Aorta (tissue), 5 donors: ENCODE measurements at regions not wholly inside any gene's neighbourhood (a gene's known extent, or its start where the extent isn't known, plus 50 kb on each side); places are given as distances from the start of the nearest gene placed in this dataset.

Source experiments
- ATAC-seq: fragments of 200-7000 bp; cut with Tn5 transposase; one replicate; pipeline ENCODE4 v1.9.1; 2022; ENCODE audit warnings: moderate library complexity; ENCODE audit not compliant: low FRiP score
- DNase-seq, 2 donors: peaks; one replicate each; pipeline ENCODE4 v3.0.0-alpha.2; 2020
- H3K27ac ChIP-seq, 2 donors: one replicate each; pipeline ENCODE4 v1.5.1; 2013; ENCODE audit warnings: low read length in 2 of 2, mild to moderate bottlenecking in 2 of 2, moderate library complexity in 2 of 2, control low read depth in 1 of 2, inconsistent platforms in 1 of 2, low read depth in 1 of 2
- H3K27me3 ChIP-seq, 2 donors: one replicate each; pipeline ENCODE4 v1.6.1; 2013; ENCODE audit warnings: control low read depth in 1 of 2, low read length in 1 of 2, mild to moderate bottlenecking in 1 of 2, moderate library complexity in 1 of 2; ENCODE audit not compliant: insufficient read depth in 2 of 2, control insufficient read depth in 1 of 2
- H3K36me3 ChIP-seq, 2 donors: one replicate each; pipeline ENCODE4 v1.6.1; 2013; ENCODE audit warnings: control low read depth in 1 of 2, low read length in 1 of 2, mild to moderate bottlenecking in 1 of 2; ENCODE audit not compliant: insufficient read depth in 2 of 2, control insufficient read depth in 1 of 2
- H3K4me1 ChIP-seq, 2 donors: one replicate each; pipeline ENCODE4 v1.6.1; 2013; ENCODE audit warnings: low read length in 2 of 2, control low read depth in 1 of 2, mild to moderate bottlenecking in 1 of 2, moderate library complexity in 1 of 2; ENCODE audit not compliant: insufficient read depth in 2 of 2, control insufficient read depth in 1 of 2
- H3K4me3 ChIP-seq, 2 donors: one replicate each; pipeline ENCODE4 v1.5.1; 2013; ENCODE audit warnings: low read length in 2 of 2, control low read depth in 1 of 2, mild to moderate bottlenecking in 1 of 2
- H3K9me3 ChIP-seq: one replicate; pipeline ENCODE4 v1.6.1; 2013; ENCODE audit warnings: mild to moderate bottlenecking, low read length; ENCODE audit not compliant: control insufficient read depth
- WGBS, 2 donors: extraction: QIAGEN DNeasy Blood & Tissue Kit; methylation state at CpG; one replicate each; pipeline ENCODE4 v1.1.7; 2013; 5-methylcytosine and 5-hydroxymethylcytosine counted together
- intact Hi-C, 2 donors: fragments of 100-400 bp; cut with DNase I; formaldehyde crosslinking; loops; one replicate each; pipeline versions ENCODE4 v1.14.2 to v1.15.0; 2022
- donor health status: healthy with polysubstance abuse.
- donor health status: Bipolar disorder and iron deficiency.
- donor health status: DM: no; HTN: no; CAD: no.
- donor health status: DM: no; HTN: no; CAD: no.
- donor health status: DM: yes; HTN: yes; CAD: no.

DNA sequence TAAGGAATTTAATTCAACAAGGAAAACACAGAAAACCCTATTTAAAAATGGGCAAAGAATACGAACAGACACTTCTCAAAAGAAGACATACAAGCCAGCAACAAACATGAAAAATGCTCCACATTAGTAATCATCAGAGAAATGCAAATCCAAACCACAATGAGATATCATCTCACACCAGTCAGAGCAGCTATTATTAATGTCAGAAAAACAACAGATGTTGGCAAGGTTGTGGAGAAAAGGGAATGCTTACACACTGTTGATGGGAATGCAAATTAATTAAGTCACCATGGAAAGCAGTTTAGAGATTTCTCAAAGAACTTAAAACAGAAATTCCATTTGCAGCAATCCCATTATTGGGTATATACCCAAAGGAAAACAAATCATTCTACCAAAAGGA lies 55.2 kb downstream of the GCC1 start:
- Histone ChIP-seq H3K27me3 (no peaks in the 10 kb centered on the region), H3K27ac (no peak overlapping the region), H3K4me3 (no peak overlapping the region), H3K4me1 (no peaks in the 10 kb centered on the region), H3K9me3 (peaks cover 1% of the 10 kb centered on the region), H3K36me3 (no peaks in the 10 kb centered on the region)
- ATAC-seq (no peak), DNase-seq (no peak)
- intact Hi-C loops: no loop called here
- WGBS, 2 donors: 61 to 64% methylated on average over 1 of the region's 1 CpG

DNA sequence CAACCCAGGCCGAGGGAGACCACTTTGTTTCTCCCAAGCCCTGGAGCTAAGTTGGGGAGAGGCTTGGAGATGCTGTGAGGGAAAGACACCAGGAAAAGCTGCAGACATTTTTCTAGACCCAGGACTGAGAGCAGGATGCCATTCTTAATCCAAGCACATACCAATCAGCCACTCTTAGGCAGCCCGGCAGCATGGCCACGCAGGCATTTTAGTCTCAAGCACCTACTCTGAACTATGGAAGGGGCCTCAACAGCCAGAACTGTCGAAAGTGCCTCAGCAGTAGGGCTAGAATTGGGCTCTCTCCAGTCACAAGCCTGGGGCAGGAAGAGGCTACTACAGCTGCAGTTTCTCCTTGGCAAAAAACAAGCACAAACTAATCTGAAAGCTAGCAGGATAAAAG lies 57.8 kb downstream of the GCC1 start:
- H3K27ac ChIP-seq: no peak overlapping the region
- no peaks in the 10 kb centered on the region for H3K36me3 ChIP-seq
- no peak overlapping the region for H3K4me3 ChIP-seq
- intact Hi-C loops: no loop called here
- DNase-seq: no peak
- H3K9me3 ChIP-seq: peaks cover 1% of the 10 kb centered on the region
- H3K4me1 ChIP-seq: no peaks in the 10 kb centered on the region
- ATAC-seq: no peak
- WGBS, 2 donors: 52% methylated on average over 4 of the region's 4 CpGs
- H3K27me3 ChIP-seq: no peaks in the 10 kb centered on the region

DNA sequence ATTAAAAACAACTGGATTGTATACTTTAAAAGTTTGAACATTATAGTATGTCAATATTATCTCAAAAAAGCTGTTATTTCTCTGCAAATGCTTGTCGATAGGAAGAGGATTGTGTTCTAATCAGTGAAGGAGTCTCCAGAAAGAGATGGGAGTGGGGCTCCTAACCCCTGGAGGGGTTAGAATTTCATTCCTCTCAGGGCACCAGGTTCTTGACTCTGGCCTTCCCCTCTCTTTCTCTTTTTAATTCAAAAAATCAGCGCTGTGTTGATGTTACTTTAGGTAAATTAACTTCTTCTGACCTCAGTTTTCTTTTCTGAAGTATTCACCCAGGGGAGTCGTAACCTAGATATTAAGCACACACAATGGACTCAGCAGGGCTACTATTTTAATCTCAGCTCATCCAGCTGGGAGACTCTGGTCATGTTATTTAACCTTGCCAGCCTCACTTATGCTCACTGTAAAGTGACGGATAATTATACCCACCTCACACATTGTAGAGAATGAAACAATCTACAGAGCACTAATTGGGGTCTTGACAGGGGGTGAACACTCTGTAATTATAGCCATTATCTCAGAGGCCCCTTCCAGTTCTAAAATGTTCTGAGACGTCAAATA lies 59.4 kb downstream of the GCC1 start:
- Histone ChIP-seq H3K4me1 (no peaks in the 10 kb centered on the region), H3K36me3 (no peaks in the 10 kb centered on the region), H3K27me3 (no peaks in the 10 kb centered on the region), H3K9me3 (peaks cover 1% of the 10 kb centered on the region), H3K4me3 (no peak overlapping the region), H3K27ac (no peak overlapping the region)
- WGBS, 2 donors: 39 to 47% methylated on average over 5 of the region's 5 CpGs
- ATAC-seq: no peak
- intact Hi-C loops: no loop called here
- DNase-seq: no peak

DNA sequence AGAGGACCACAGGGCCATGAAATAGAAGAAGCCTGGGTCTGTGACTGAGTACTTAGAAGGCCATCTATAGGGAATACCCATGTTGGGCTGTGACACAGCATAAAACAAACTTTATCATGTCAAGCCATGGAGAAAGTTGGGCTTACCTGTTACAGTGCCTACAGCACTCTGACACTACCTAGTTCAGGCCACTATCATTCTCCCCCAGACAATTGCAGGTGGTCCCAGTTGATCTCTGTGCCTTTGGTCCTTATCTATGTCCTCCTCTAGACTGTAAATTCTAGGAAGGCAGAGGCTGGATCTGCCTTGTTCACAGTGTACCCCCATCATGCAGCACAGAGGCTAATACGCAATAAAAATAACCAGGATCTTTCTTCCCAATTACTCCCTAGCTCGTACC lies 69.1 kb downstream of the GCC1 start:
- 80 to 81% methylated on average over 2 of the region's 2 CpGs for WGBS, 2 donors
- no peaks in the 10 kb centered on the region for H3K36me3 ChIP-seq
- H3K4me1 ChIP-seq: no peaks in the 10 kb centered on the region
- H3K27ac ChIP-seq: no peak overlapping the region
- no peak for DNase-seq
- no peak for ATAC-seq
- no peaks in the 10 kb centered on the region for H3K27me3 ChIP-seq
- H3K9me3 ChIP-seq: no peaks in the 10 kb centered on the region
- intact Hi-C loops: no loop called here
- H3K4me3 ChIP-seq: no peak overlapping the region

DNA sequence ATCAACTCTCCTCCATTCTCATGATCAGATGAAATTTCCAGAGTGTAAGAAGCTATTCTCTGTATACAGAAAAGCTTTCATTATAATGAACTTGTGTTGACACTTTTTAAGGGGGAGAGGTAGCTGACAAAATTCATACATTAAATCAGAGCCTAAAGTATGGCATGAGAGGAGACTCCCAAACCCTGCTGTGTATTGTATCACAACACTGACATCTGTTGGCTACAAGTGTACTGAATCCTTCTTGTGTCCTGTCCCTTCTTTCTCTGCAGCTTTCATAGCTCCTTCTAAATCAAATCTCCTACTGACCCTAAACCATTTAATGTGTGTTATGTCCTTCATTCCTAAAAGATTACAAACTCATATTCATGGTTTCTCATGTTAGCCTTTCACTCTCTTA lies 70.9 kb downstream of the GCC1 start:
- Histone ChIP-seq H3K4me1 (no peaks in the 10 kb centered on the region), H3K9me3 (no peaks in the 10 kb centered on the region), H3K4me3 (no peak overlapping the region), H3K27ac (no peak overlapping the region), H3K36me3 (no peaks in the 10 kb centered on the region), H3K27me3 (no peaks in the 10 kb centered on the region)
- DNase-seq: no peak
- no peak for ATAC-seq
- intact Hi-C loops: no loop called here

DNA sequence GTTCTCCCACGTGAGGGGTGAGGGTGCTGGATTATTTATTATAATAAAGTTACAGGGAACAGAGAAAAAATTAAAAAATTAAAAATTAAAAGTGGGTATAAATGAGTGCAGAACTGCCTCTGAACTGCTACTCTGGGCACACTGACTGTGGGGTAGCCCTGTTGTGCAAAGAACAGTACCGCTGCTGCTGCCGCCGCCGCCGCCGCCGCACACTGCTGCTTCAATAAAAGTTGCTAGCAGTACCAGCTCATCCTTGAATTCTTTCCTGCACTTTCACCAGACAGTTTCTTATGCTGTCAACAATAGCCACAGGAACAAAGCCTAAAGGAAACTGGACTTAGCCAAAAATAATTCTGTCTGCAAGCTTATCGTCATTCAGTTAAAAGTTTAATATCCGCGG lies 72.1 kb downstream of the GCC1 start:
- Histone ChIP-seq H3K27ac (no peak overlapping the region), H3K9me3 (no peaks in the 10 kb centered on the region), H3K27me3 (no peaks in the 10 kb centered on the region), H3K36me3 (no peaks in the 10 kb centered on the region), H3K4me3 (no peak overlapping the region), H3K4me1 (no peaks in the 10 kb centered on the region)
- intact Hi-C loops: no loop called here
- DNase-seq: no peak
- WGBS, 2 donors: 79 to 82% methylated on average over 11 of the region's 11 CpGs
- no peak for ATAC-seq

DNA sequence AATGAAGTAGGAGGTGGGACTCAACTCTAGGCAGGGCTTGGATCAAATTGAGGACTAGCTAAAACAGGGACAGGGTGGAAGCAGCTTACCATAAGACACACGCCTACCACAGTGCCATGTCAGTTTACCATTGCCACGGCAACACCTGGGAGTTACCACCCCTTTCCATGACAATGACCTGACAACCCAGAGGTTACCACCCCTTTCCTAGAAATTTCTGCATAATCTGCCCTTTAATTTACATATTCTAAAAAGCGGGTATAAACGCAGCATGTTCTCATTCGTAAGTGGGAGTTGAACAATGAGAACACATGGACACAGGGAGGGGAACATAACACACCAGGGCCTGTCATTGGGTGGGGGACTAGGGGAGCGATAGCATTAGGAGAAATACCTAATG lies 72.7 kb downstream of the GCC1 start:
- ATAC-seq (no peak), DNase-seq (no peak)
- intact Hi-C loops: no loop called here
- no peaks in the 10 kb centered on the region for H3K27me3 ChIP-seq
- H3K4me3 ChIP-seq: no peak overlapping the region
- no peaks in the 10 kb centered on the region for H3K4me1 ChIP-seq
- WGBS, 2 donors: 69 to 71% methylated on average over 6 of the region's 6 CpGs
- no peaks in the 10 kb centered on the region for H3K9me3 ChIP-seq
- no peak overlapping the region for H3K27ac ChIP-seq
- no peaks in the 10 kb centered on the region for H3K36me3 ChIP-seq

DNA sequence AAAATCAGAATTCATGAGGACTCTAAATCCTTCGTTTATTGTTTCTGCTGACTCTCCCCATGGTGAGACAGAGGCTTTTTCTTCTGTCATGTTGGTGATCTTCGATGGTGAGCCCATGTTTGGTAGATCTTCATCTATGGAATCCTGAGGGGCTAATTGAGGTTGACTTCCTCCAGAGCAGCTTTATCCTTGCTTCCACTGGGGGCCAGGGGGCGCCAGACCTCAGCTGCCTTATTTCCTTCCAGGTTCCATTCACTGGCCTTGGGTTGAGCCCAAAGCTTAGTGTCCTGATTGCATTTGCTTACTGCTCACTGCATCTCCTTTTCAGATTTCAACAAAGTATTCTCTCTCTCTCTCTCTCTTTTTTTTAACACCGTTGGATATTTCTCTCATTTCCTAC lies 80.7 kb downstream of the GCC1 start:
- intact Hi-C loops: loop anchor here in 1 of 2 donors (10.0 kb wide), 1 partner anchor 700 kb away; no protein-coding TSS in a partner anchor
- H3K27me3 ChIP-seq: no peaks in the 10 kb centered on the region
- peak; percentile 44 for ATAC-seq

DNA sequence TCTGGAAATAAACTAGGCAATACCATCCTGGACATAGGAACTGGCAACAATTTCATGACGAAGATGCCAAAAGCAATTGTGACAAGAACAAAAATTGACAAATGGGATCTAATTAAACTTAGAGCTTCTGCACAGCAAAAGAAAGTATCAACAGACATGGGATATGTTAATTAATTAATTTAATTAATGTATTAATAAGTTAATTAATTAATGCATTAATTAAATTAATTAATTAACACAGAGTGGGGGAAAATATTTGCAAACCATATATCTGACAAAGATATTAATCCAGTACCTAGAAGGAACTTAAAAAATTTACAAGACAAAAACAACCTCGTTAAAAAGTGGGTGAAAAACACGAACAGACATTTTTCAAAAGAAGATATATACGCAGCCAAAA lies 83.6 kb downstream of the GCC1 start:
- H3K27ac ChIP-seq: no peak overlapping the region
- ATAC-seq (no peak), DNase-seq (no peak)
- no peaks in the 10 kb centered on the region for H3K4me1 ChIP-seq
- H3K27me3 ChIP-seq: no peaks in the 10 kb centered on the region
- 91 to 93% methylated on average over 4 of the region's 4 CpGs for WGBS, 2 donors
- H3K36me3 ChIP-seq: no peaks in the 10 kb centered on the region
- intact Hi-C loops: loop anchor here in 1 of 2 donors (10.0 kb wide), 1 partner anchor 703 kb away; no protein-coding TSS in a partner anchor
- no peaks in the 10 kb centered on the region for H3K9me3 ChIP-seq
- no peak overlapping the region for H3K4me3 ChIP-seq

More for the DNA sequence above, 80.7 kb downstream of the GCC1 start:
- 25% methylated on average over 4 of the region's 4 CpGs for WGBS, 2 donors
- Histone ChIP-seq H3K27ac (no peak overlapping the region), H3K9me3 (no peaks in the 10 kb centered on the region), H3K4me3 (no peak overlapping the region), H3K36me3 (no peaks in the 10 kb centered on the region), H3K4me1 (no peaks in the 10 kb centered on the region)
- DNase-seq: no peak
